A549 (cell line): ENCODE measurements at regions not wholly inside any gene's neighbourhood (a gene's known extent, or its start where the extent isn't known, plus 50 kb on each side); places are given as distances from the start of the nearest gene placed in this dataset.

Source experiments
- ATAC-seq, 2 experiments: fragments of 200-7000 bp in 1 of 2; fragments of >200 bp in 1 of 2; cut with Nextera tagmentation in 1 of 2; cut with Tn5 transposase in 1 of 2; 3 replicates each; pipeline versions ENCODE4 v1.8.0 to v1.9.1; 2018 to 2020; ENCODE audit warnings: mild to moderate bottlenecking in 1 of 2, moderate library complexity in 1 of 2
- CTCF ChIA-PET: fragments of 300-600 bp; sonication (Branson Sonifier 250); formaldehyde crosslinking; extraction: SDS; loops from one replicate; lab custom pipeline; 2021; ENCODE audit warnings: antibody characterized with exemption, inconsistent platforms; lab: Yijun Ruan, JAX
- POLR2A ChIA-PET: fragments of 350-600 bp; formaldehyde crosslinking; extraction: SDS; loops from one replicate; lab custom pipeline; 2021; ENCODE audit warnings: antibody characterized with exemption, inconsistent platforms; lab: Yijun Ruan, JAX
- DNase-seq, 2 experiments: peaks; one replicate each; pipeline versions ENCODE4 v3.0.0 to v3.0.0-alpha.2; 2011 to 2016; ENCODE audit warnings: low read depth in 1 of 2, low spot score in 1 of 2
- FAIRE-seq: peaks from 2 replicates; lab custom pipeline; 2011; peaks lifted over from hg19 to GRCh38; lab: Jason Lieb, UNC
- H3K27ac ChIP-seq, 2 experiments: fragments of >200 bp; sonication (Bioruptor Twin); formaldehyde crosslinking; 3 replicates each; pipeline ENCODE4 v1.5.1; 2016 to 2017
- H3K4me1 ChIP-seq: fragments of >200 bp; sonication (Bioruptor Twin); formaldehyde crosslinking; 3 replicates; pipeline ENCODE4 v1.6.1; 2016
- H3K4me2 ChIP-seq: fragments of >200 bp; sonication (Bioruptor Twin); formaldehyde crosslinking; 3 replicates; pipeline ENCODE4 v1.6.1; 2016
- H3K4me3 ChIP-seq: fragments of >200 bp; sonication (Bioruptor Twin); formaldehyde crosslinking; 3 replicates; pipeline ENCODE4 v1.5.1; 2016
- H3K9me3 ChIP-seq: fragments of >200 bp; sonication (Bioruptor Twin); formaldehyde crosslinking; 3 replicates; pipeline ENCODE4 v1.6.1; 2016
- BHLHE40 ChIP-seq: IDR thresholded peaks from 2 replicates; pipeline ENCODE4 v1.6.1; 2012; ENCODE audit warnings: low read depth, low read length, inconsistent platforms
- CHD2 ChIP-seq: fragments of 150-350 bp; IDR thresholded peaks from 2 replicates; pipeline ENCODE4 v1.6.1; 2014; ENCODE audit warnings: low read length; ENCODE audit not compliant: partially characterized antibody
- EHF ChIP-seq: fragments of 250-450 bp; sonication (Bioruptor Pico); IDR thresholded peaks from 2 replicates; pipeline ENCODE4 v1.5.0; 2020; ENCODE audit warnings: mild to moderate bottlenecking
- EHMT2 ChIP-seq: fragments of 200-600 bp; sonication (generic); IDR thresholded peaks from 2 replicates; pipeline ENCODE4 v1.6.1; 2016; ENCODE audit warnings: antibody characterized with exemption, low read depth, mild to moderate bottlenecking, moderate library complexity
- EP300 ChIP-seq, 2 experiments: fragments of >200 bp; sonication (Bioruptor Twin); formaldehyde crosslinking; IDR thresholded peaks; 2 replicates in 1 of 2; 3 replicates in 1 of 2; pipeline ENCODE4 v1.6.1; 2016 to 2017
- FOSB ChIP-seq: fragments of 250-450 bp; sonication (Bioruptor Pico); IDR thresholded peaks from 2 replicates; pipeline ENCODE4 v1.5.0; 2020; ENCODE audit warnings: mild to moderate bottlenecking, moderate library complexity
- FOSL2 ChIP-seq, 2 experiments: fragments of 450-650 bp in 1 of 2; fragments of >200 bp in 1 of 2; sonication (Bioruptor Twin) in 1 of 2; formaldehyde crosslinking; IDR thresholded peaks; 2 replicates each; pipeline versions ENCODE4 v1.5.0 to v1.6.1; 2016 to 2020; ENCODE audit warnings: mild to moderate bottlenecking in 1 of 2, moderate library complexity in 1 of 2
- MAZ ChIP-seq: fragments of 150-350 bp; IDR thresholded peaks from 2 replicates; pipeline ENCODE4 v1.6.1; 2014; ENCODE audit warnings: antibody characterized with exemption, low read depth, low read length, borderline replicate concordance
- MYC ChIP-seq: IDR thresholded peaks from 2 replicates; pipeline ENCODE4 v1.6.1; 2012; ENCODE audit warnings: mild to moderate bottlenecking, inconsistent platforms, low read length, improper control_type of control experiment, borderline replicate concordance
- NFE2L2 ChIP-seq: fragments of 150-350 bp; conservative IDR thresholded peaks from 2 replicates; pipeline ENCODE4 v1.6.1; 2014; ENCODE audit warnings: low read length
- NR3C1 ChIP-seq: fragments of >200 bp; sonication (Bioruptor Twin); formaldehyde crosslinking; IDR thresholded peaks from 3 replicates; pipeline ENCODE4 v1.6.1; 2017
- POLR2A ChIP-seq: IDR thresholded peaks from 2 replicates; pipeline ENCODE4 v1.6.1; 2012; ENCODE audit warnings: mild to moderate bottlenecking, low read length
- RFX5 ChIP-seq: fragments of 450-650 bp; IDR thresholded peaks from 2 replicates; pipeline ENCODE4 v1.7.1; 2014; ENCODE audit warnings: antibody characterized with exemption, mild to moderate bottlenecking, moderate library complexity
- ZFP36 ChIP-seq: fragments of 450-650 bp; IDR thresholded peaks from 2 replicates; pipeline ENCODE4 v1.6.1; 2014; ENCODE audit warnings: borderline replicate concordance; ENCODE audit not compliant: partially characterized antibody
- WGBS: methylation state at CpG from one replicate; pipeline ENCODE4 v1.1.6; 2017; ENCODE audit errors: missing lambda C conversion rate; 5-methylcytosine and 5-hydroxymethylcytosine counted together
- TF ChIP-seq, protein P1 (sequence below): fragments of 150-350 bp; IDR thresholded peaks from 2 replicates; pipeline ENCODE4 v1.6.1; 2014; ENCODE audit warnings: low read depth, mild to moderate bottlenecking, low read length
- TF ChIP-seq, protein P2 (sequence below): fragments of >200 bp; sonication (Bioruptor Twin); formaldehyde crosslinking; IDR thresholded peaks from 3 replicates; pipeline ENCODE4 v1.5.1; 2016
- TF ChIP-seq, protein P3 (sequence below): fragments of 200-600 bp; sonication (generic); IDR thresholded peaks from 2 replicates; pipeline ENCODE4 v1.6.1; 2016; ENCODE audit warnings: antibody characterized with exemption, mild to moderate bottlenecking, moderate library complexity
- TF ChIP-seq, protein P4 (sequence below): fragments of 250-450 bp; sonication (Bioruptor Pico); IDR thresholded peaks from 2 replicates; pipeline ENCODE4 v1.5.0; 2021; ENCODE audit warnings: mild to moderate bottlenecking, moderate library complexity, borderline replicate concordance
- TF ChIP-seq, protein P5 (sequence below): IDR thresholded peaks from 2 replicates; pipeline ENCODE4 v1.6.1; 2012; ENCODE audit warnings: low read depth, borderline replicate concordance
- TF ChIP-seq, protein P6 (sequence below): fragments of >200 bp; sonication (Bioruptor Twin); formaldehyde crosslinking; IDR thresholded peaks from 2 replicates; pipeline ENCODE4 v1.6.1; 2016

DNA sequence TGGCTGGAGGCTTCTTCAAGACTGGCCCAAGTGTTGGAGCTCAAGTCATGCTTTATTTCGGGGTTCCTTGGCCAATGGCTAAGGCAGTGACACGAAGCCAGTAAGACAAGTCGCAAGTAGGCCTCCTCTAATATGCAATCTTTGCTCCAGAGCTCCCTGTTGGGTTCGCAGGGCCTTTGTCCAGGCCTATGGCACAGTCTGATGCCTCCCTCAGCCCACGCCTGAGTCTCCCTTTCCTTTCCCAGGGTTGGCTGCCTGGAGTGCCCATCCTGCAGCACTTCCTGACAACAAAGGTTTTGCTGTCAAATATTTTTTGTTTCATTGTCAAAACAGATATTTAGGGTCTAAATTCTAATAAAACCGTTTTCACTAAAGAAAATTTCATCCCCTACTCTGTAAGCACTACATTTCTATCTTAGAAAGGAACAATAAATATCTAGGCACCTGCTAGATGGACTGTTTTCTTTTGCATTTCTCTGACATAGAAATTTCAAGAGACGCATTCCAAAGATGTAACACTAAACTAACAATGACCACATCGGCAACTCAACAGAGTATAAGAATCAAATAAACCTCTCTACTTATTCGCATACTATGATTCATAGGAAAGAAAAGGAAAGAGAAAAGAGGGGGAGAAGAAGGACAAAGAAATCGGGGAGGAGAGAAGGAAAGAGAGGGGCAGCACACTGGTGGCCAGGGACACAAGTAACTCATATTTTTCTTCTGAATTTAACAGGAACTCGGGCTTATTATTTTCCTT lies 393.1 kb upstream of the ATP11B start:
- ATAC-seq, result no peak
- Histone ChIP-seq H3K9me3 (no peaks in the 10 kb centered on the region), H3K4me2 (no peak overlapping the region), H3K27ac (no peak overlapping the region), H3K4me1 (no peaks in the 10 kb centered on the region), H3K4me3 (no peak overlapping the region)
- DNase-seq, result no peak
- FAIRE-seq, result no peak
- ChIA-PET CTCF (no interaction called here), POLR2A (no interaction called here)
- TF ChIP-seq NFE2L2, result no peak
- TF ChIP-seq BHLHE40, result no peak
- TF ChIP-seq, protein P1, sequence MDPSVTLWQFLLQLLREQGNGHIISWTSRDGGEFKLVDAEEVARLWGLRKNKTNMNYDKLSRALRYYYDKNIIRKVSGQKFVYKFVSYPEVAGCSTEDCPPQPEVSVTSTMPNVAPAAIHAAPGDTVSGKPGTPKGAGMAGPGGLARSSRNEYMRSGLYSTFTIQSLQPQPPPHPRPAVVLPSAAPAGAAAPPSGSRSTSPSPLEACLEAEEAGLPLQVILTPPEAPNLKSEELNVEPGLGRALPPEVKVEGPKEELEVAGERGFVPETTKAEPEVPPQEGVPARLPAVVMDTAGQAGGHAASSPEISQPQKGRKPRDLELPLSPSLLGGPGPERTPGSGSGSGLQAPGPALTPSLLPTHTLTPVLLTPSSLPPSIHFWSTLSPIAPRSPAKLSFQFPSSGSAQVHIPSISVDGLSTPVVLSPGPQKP, result no peak
- TF ChIP-seq, protein P2, sequence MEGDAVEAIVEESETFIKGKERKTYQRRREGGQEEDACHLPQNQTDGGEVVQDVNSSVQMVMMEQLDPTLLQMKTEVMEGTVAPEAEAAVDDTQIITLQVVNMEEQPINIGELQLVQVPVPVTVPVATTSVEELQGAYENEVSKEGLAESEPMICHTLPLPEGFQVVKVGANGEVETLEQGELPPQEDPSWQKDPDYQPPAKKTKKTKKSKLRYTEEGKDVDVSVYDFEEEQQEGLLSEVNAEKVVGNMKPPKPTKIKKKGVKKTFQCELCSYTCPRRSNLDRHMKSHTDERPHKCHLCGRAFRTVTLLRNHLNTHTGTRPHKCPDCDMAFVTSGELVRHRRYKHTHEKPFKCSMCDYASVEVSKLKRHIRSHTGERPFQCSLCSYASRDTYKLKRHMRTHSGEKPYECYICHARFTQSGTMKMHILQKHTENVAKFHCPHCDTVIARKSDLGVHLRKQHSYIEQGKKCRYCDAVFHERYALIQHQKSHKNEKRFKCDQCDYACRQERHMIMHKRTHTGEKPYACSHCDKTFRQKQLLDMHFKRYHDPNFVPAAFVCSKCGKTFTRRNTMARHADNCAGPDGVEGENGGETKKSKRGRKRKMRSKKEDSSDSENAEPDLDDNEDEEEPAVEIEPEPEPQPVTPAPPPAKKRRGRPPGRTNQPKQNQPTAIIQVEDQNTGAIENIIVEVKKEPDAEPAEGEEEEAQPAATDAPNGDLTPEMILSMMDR, result no peak
- no peak for TF ChIP-seq CHD2
- no peak for TF ChIP-seq ZFP36
- no peak for TF ChIP-seq FOSB (CRISPR knock-in tag)
- 36% methylated on average over 7 of the region's 11 CpGs for WGBS

DNA sequence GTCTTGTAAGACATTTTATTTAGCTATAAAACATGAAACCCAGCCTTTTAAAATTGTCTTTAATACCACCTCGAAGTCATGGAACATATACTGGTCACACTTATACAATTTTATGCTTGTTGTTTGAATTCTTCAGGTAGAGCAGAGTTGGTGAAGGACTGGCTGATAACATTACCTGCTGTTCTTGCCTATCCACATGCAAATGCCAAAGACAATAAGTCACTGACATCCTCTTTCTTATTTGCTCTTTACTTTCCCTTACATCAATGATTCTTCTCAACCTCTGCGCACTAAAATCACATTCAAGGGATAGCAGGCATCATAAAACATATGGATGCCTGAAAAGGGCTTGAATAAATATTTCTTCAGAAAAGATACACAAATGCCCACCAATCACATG lies 392.5 kb upstream of the ATP11B start:
- no peaks in the 10 kb centered on the region for H3K4me1 ChIP-seq
- ChIA-PET POLR2A (no interaction called here), CTCF (no interaction called here)
- TF ChIP-seq, protein P3, sequence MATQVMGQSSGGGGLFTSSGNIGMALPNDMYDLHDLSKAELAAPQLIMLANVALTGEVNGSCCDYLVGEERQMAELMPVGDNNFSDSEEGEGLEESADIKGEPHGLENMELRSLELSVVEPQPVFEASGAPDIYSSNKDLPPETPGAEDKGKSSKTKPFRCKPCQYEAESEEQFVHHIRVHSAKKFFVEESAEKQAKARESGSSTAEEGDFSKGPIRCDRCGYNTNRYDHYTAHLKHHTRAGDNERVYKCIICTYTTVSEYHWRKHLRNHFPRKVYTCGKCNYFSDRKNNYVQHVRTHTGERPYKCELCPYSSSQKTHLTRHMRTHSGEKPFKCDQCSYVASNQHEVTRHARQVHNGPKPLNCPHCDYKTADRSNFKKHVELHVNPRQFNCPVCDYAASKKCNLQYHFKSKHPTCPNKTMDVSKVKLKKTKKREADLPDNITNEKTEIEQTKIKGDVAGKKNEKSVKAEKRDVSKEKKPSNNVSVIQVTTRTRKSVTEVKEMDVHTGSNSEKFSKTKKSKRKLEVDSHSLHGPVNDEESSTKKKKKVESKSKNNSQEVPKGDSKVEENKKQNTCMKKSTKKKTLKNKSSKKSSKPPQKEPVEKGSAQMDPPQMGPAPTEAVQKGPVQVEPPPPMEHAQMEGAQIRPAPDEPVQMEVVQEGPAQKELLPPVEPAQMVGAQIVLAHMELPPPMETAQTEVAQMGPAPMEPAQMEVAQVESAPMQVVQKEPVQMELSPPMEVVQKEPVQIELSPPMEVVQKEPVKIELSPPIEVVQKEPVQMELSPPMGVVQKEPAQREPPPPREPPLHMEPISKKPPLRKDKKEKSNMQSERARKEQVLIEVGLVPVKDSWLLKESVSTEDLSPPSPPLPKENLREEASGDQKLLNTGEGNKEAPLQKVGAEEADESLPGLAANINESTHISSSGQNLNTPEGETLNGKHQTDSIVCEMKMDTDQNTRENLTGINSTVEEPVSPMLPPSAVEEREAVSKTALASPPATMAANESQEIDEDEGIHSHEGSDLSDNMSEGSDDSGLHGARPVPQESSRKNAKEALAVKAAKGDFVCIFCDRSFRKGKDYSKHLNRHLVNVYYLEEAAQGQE, result no peak
- TF ChIP-seq, protein P4, sequence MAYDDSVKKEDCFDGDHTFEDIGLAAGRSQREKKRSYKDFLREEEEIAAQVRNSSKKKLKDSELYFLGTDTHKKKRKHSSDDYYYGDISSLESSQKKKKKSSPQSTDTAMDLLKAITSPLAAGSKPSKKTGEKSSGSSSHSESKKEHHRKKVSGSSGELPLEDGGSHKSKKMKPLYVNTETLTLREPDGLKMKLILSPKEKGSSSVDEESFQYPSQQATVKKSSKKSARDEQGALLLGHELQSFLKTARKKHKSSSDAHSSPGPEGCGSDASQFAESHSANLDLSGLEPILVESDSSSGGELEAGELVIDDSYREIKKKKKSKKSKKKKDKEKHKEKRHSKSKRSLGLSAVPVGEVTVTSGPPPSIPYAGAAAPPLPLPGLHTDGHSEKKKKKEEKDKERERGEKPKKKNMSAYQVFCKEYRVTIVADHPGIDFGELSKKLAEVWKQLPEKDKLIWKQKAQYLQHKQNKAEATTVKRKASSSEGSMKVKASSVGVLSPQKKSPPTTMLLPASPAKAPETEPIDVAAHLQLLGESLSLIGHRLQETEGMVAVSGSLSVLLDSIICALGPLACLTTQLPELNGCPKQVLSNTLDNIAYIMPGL (CRISPR knock-in tag), result no peak
- TF ChIP-seq EP300 (IDR thresholded peaks at IDR 0.05) (no peak), FOSL2 (IDR thresholded peaks at IDR 0.05) (no peak), FOSL2 (CRISPR knock-in tag; IDR thresholded peaks at IDR 0.05) (no peak), MAZ (no peak), POLR2A (no peak), NR3C1 (no peak), RFX5 (no peak), FOSB (CRISPR knock-in tag) (no peak), EHMT2 (no peak), MYC (no peak), EHF (no peak)
- TF ChIP-seq, protein P5, sequence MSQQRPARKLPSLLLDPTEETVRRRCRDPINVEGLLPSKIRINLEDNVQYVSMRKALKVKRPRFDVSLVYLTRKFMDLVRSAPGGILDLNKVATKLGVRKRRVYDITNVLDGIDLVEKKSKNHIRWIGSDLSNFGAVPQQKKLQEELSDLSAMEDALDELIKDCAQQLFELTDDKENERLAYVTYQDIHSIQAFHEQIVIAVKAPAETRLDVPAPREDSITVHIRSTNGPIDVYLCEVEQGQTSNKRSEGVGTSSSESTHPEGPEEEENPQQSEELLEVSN, result no peak
- TF ChIP-seq, protein P6, sequence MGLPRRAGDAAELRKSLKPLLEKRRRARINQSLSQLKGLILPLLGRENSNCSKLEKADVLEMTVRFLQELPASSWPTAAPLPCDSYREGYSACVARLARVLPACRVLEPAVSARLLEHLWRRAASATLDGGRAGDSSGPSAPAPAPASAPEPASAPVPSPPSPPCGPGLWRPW, result no peak
- H3K4me3 ChIP-seq, result no peak overlapping the region
- FAIRE-seq, result no peak
- ATAC-seq, result no peak
- no peak for DNase-seq
- H3K4me2 ChIP-seq, result no peak overlapping the region
- no peak overlapping the region for H3K27ac ChIP-seq
- no peaks in the 10 kb centered on the region for H3K9me3 ChIP-seq
- WGBS, result 43% methylated on average over 2 of the region's 2 CpGs
